ENCODE measurements at regions not wholly inside any gene's neighbourhood (a gene's known extent, or its start where the extent isn't known, plus 50 kb on each side); places are given as distances from the start of the nearest gene placed in this dataset.
"Not testable (repeated sequence)": the region's sequence is repeated elsewhere in the genome, so short reads cannot be mapped to it uniquely, and the experiment has no call there.

DNA sequence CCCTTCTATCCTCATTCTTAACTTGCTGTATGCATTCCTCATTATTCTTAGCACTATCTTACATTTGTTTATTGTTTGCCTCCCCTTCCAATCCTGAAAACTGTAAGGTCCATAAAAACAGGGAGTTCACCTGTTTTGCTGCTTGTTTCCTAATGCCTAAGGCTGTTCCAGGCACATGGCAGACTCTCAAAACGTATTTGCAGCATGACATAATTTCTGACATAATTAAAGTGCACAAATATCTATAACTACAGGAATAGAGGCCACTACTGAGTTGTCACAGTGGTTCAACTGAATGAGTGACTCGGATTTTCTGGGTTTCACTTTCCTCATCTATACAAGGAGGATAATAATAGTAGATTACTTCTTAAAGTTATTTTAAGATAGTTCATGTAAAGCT is 83.0 kb downstream of the HFE start:
- in situ Hi-C loops (cut with HindIII; ENCODE audit: low pct_unique_long_range_greater_than_20kb, low sequenced_read_pairs): no loop called here
- no peak for DNase-seq (ENCODE audit: low read depth, low spot score)

DNA sequence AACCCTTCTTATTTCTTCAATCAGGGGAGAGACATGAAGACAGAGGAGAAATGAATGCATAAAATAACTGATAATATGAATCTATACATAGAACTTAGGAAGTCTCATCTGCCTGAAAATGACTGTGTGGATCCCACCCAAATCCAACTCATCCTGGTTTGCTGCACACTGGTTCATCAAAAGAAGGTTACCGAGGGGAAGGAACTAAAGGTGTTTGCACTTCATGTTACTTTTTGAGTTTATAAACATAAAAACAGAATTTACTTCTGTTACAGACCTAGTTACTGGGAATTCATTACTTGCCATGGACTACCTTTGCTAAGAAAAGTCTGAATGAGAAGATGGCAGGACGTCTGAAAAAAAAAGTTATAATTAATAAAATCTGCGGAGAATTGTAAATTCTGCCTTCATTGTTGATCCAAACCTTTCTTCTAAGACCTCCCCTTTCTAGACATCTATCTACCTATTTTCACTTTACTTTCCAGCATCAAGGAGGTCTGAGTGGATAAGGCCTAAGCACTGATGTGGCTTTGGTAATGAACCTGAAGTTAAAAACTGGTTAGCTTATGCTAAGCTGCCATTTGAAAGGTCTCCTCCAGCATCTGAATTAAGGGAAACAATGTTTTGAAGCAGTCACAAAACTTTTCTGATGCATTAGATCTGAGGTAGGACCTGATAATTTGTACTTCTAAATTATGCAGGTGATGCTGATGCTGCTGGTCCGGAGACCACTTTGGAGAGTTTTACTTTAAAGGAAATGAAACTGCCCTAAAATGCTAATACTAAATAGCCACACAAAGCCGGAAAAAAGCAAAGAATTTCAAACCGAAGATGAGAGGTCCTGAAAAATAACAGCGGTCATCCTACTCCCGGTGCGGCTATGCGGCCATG is 84.0 kb downstream of the HFE start:
- DNase-seq (ENCODE audit: low read depth, low spot score): no peak
- in situ Hi-C loops (cut with HindIII; ENCODE audit: low pct_unique_long_range_greater_than_20kb, low sequenced_read_pairs): no loop called here

DNA sequence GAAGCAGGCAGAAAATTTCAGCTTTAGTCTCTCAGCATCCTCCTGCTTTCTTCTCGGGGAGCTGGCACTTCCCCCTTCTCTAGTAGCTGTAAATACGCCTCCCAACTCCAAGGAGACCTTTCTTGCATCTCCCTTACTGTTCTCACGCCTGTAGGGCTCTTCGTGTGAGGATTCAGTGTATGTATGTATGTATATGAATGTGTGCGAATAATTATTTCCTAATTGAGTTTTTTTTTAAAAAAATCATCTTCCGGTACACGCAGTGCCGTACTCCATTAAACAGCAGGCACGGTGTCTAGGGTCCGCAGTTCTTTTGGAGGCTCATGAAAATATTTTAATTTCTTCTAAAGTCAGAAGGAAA is 85.4 kb downstream of the HFE start:
- in situ Hi-C loops (cut with HindIII; ENCODE audit: low pct_unique_long_range_greater_than_20kb, low sequenced_read_pairs): no loop called here
- peak; percentile 64 for DNase-seq (ENCODE audit: low read depth, low spot score)

DNA sequence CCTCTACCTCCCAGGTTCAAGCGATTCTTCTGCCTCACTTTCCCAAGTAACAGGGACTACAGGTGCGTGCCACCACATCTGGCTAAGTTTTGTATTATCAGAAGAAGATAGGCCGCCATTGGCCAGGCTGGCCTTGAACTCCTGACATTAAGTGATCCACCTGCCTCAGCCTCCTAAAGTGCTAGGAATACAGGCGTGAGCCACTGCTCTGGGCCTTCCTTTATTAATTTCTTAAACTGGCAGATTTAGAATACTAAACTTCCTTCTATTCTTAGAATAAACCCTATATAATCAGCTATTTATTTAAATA is 86.6 kb downstream of the HFE start:
- in situ Hi-C loops (cut with HindIII; ENCODE audit: low pct_unique_long_range_greater_than_20kb, low sequenced_read_pairs): no loop called here
- DNase-seq (ENCODE audit: low read depth, low spot score): no peak

DNA sequence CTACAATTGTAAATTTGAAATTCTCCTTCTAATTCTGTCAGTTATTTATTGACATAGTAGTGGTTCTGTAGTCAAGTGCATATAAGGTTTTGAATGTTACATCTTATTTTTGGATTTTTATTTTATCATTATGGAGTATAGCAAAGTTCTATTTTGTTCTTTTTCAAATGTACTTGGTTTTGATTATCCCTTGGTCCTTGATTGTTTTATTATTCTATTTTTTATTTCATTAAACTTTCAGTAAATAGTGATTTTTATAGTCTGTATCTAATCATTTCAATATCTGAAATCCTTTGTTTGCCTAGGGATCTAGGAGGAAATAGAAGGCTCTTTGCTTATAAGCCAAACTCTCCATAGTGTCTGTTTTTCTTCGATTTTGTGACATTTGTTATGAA is 87.8 kb downstream of the HFE start:
- no peak for DNase-seq (ENCODE audit: low read depth, low spot score)
- in situ Hi-C loops (cut with HindIII; ENCODE audit: low pct_unique_long_range_greater_than_20kb, low sequenced_read_pairs): no loop called here

DNA sequence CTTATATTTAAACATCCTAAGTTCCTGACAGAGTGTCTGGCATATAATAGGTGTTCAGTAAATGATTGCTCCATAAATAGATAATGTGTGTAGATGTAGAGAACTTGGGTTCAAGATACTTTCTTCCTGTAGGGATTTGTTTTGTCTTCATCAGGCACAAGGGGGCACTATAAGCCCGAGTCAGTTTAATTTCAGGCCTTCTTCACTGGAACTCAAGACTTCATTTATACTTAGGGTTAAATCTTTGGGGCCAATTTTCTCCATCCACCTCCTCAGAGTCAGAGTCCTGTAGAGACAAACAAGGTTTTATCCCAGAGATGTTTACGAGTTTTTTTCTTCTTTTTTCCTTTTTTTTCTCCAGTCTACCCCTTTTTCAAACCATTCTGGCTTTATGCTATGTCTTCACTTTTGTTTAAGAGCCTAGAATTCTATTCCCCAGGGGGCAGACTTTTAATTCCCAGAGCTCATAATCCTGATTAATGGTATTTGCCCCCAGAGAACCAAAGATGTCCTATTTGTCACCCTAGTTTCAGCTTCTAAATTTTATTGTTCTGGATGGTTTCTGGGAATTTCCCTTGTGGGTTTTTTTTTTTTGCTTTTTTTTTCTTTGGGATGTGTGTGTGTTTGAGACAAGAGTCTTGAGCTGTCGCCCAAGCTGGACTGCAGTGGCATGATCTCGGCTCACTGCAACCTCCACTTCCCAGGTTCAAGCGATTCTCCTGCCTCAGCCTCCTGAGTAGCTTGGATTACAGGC is 88.4 kb downstream of the HFE start:
- in situ Hi-C loops (cut with HindIII; ENCODE audit: low pct_unique_long_range_greater_than_20kb, low sequenced_read_pairs): no loop called here
- DNase-seq (ENCODE audit: low read depth, low spot score): peak; percentile 93

DNA sequence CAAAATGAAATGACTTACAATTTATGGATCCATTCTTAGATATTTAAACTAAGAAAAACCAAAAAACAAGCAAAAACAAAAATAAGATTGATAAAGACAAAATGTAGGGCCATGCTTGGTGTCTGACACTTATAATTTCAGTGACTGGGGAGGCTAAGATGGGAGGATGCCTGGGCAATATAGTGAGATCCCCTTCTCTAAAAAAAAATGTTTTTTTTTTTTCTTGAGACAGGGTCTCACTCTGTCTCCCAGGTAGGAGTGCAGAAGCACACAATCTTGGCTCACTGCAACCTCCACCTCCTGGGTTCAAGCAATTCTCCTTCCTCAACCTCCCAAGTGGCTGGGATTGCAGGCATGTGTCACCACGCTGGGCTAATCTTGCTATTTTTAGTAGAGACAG is 92.4 kb downstream of the HFE start:
- in situ Hi-C loops (cut with HindIII; ENCODE audit: low pct_unique_long_range_greater_than_20kb, low sequenced_read_pairs): no loop called here

DNA sequence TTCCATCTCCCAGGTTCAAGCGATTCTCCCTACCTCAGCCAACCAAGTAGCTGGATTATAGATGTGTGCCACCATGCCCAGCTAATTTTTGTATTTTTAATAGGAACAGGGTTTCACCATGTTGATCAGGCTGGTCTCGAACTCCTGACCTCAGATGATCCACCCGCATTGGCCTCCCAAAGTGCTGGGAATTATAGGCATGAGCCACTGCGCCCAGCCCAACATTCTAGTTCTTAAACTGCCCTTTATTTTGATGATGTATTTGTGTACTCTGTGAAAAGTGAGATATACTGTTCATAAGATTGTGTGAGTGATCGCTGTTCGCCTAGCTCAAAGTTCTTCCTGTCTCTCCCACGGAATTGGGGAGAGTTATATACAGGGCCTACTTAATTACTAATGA is 93.1 kb downstream of the HFE start:
- no peak for DNase-seq (ENCODE audit: low read depth, low spot score)
- in situ Hi-C loops (cut with HindIII; ENCODE audit: low pct_unique_long_range_greater_than_20kb, low sequenced_read_pairs): no loop called here

More for the DNA sequence above, 92.4 kb downstream of the HFE start:
- DNase-seq (ENCODE audit: low read depth, low spot score): no peak

DNA sequence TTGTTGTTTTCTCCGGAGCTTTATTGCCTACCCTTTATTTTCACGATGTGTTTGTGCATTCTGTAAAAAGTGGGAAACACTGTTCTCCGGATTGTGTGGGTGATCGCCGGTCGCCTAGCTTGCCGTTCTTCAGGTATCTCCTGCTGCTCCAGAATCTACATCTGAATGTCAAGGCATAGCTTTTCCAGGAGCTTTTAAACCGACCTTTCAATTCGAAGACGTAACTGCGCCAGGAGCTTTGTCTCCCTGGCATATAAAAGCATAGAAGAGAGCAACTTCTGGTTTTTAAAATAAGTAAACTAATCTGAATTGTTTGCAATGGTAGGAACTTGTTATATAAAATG is 96.0 kb downstream of the HFE start:
- in situ Hi-C loops (cut with HindIII; ENCODE audit: low pct_unique_long_range_greater_than_20kb, low sequenced_read_pairs): no loop called here
- DNase-seq (ENCODE audit: low read depth, low spot score): no peak

DNA sequence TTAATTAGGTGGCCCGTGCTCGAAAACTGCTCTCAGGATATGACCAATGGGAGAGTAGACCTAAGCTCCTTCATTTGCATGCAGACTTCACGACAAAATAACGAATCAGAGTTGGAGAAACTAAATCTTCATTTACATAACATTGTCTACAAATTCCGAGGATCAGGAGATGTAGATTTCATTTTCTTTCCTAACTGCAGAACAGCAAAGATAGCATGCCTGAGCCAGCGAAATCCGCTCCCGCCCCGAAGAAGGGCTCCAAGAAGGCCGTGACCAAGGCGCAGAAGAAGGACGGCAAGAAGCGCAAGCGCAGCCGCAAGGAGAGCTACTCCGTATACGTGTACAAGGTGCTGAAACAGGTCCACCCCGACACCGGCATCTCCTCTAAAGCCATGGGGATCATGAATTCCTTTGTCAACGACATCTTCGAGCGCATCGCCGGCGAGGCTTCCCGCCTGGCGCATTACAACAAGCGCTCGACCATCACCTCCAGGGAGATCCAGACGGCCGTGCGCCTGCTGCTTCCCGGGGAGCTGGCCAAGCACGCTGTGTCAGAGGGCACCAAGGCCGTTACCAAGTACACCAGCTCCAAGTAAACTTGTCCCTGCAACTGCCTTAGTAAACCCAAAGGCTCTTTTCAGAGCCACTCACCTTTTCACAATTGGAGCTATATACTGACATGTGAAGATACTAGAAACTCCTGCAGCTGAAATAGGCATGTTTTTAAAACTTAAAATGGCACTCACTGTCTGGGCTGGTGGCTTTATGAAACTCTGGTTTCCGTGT is 96.5 kb downstream of the HFE start:
- DNase-seq (ENCODE audit: low read depth, low spot score): peak; percentile 64
- in situ Hi-C loops (cut with HindIII; ENCODE audit: low pct_unique_long_range_greater_than_20kb, low sequenced_read_pairs): no loop called here

DNA sequence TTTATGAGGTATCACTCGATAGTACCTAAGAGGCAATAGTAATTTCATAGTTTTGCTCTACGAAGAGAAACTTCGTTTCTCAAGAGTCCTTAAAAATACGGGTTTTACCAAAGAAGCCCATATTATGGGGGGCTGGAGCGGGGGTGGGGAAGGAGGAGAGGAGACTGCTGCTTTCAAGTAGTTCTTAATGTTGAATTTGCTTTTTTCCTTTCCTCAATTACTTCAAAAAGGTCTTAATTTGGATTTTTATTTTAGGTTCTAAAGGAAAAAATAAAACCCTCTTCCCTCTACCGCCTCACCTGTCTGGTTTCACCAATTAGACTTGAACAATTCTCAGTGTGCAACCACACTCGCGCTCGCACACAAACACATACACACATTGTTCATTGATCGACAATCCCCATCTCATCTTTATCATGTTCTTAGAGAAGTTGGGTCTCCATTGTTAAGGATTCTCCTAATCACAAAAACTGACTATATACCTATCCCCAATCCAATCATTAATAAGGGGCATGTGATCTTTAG is 97.2 kb downstream of the HFE start:
- no peak for DNase-seq (ENCODE audit: low read depth, low spot score)
- in situ Hi-C loops (cut with HindIII; ENCODE audit: low pct_unique_long_range_greater_than_20kb, low sequenced_read_pairs): no loop called here

DNA sequence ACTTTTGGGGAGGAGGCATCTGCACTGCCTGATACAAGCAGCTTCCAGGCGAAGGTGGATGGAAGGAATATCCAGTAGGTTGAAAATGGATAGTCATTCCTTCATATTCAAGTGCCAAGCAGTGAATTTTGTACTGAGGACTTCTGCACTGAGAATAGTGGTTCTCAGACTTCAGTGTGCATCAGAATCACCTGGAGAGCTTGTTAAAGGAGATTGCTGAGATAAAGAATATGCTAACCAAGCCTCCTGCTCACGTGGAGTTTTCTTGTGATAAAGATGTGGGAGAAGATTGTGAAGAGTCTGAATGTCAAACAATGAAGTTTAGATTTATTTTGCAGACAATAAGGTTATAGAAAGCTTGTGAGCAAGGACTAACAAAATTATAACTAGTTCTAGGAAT is 97.8 kb downstream of the HFE start:
- in situ Hi-C loops (cut with HindIII; ENCODE audit: low pct_unique_long_range_greater_than_20kb, low sequenced_read_pairs): no loop called here
- DNase-seq (ENCODE audit: low read depth, low spot score): no peak

DNA sequence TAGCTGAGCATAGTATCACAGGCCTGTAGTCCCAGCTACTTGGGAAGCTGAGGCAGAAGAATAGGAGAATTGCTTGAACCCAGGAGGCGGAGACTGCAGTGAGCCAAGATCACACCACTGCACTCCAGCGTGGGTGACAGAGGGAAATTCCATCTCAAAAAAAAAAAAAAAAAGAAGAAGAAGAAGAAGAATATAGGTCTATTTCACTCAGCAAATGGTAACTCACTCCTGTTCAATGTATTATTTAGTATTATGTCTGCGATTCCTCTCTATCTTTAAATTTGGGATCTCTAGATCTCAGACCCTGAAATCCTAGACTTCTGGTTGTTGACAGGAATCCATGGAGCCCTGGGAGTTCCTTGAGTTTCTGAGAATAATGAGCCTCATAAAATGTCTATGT is 98.6 kb downstream of the HFE start:
- in situ Hi-C loops (cut with HindIII; ENCODE audit: low pct_unique_long_range_greater_than_20kb, low sequenced_read_pairs): no loop called here
- DNase-seq (ENCODE audit: low read depth, low spot score): no peak

DNA sequence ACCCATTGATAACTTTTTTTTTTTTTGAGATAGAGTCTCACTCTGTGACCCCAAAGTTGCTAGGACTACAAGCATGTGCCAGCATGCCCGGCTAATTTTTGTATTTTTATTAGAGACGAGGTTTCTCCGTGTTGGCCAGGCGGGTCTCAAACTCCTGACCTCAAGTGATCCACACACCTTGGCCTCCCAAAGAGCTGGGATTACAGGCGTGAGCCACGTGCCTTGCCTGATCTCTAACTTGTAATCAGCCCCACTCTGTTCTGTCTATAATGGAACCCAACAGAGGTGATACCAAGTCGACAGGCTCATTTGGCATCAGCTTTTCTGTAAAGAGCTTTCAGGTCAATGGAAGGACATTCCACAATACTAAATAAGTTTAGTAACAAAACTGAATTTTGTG is 99.4 kb downstream of the HFE start:
- in situ Hi-C loops (cut with HindIII; ENCODE audit: low pct_unique_long_range_greater_than_20kb, low sequenced_read_pairs): no loop called here
- DNase-seq (ENCODE audit: low read depth, low spot score): no peak

DNA sequence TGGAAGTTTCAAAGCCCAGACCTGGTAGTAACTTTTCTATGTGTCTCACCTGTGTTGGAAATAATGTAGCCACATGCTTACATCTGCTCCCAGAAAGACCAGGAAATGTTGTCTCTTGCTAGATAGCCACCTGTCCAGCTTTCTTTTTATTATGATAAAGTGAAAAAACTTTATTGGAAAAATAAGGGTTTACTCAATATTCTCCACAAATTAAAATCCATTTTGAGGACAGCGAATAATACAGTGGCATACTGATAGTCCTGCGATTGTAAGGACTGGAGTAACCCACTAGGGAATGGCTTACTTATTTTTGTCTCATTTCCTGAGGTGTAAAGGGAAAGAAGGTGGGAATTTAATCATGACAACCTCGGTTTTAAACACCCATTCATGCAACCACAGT is 100.1 kb downstream of the HFE start:
- in situ Hi-C loops (cut with HindIII; ENCODE audit: low pct_unique_long_range_greater_than_20kb, low sequenced_read_pairs): no loop called here
- no peak for DNase-seq (ENCODE audit: low read depth, low spot score)

DNA sequence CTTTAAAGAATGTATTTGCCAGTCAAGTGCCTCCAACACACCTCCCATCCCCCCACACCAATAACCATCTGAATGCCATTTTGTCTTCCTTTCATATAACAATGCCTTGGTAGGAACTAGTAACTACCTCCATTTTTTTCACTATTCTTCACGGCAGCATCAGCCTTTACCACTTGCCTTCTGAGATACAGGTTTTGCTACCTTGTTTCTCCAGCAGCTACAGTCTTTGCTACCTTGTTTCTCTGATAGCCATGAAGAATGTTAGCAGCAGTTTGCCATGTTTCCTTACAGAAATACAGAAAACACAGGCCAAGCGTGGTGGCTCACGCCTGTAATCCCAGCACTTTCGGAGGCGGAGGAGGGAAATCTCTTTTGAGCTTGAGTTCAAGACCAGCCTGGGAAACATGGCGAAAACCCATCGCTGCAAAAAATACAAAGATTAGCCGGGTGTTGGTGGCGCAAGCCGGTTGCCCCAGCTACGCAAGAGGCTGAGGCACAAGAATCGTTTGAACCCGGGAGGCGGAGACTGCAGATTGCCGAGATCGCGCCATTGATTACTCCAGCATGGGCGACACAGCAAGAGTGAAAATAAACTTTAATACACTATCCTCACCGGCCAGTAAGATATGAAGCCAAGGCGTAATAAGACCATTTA is 100.9 kb downstream of the HFE start:
- peak; percentile 65 for DNase-seq (ENCODE audit: low read depth, low spot score)
- in situ Hi-C loops (cut with HindIII; ENCODE audit: low pct_unique_long_range_greater_than_20kb, low sequenced_read_pairs): no loop called here

DNA sequence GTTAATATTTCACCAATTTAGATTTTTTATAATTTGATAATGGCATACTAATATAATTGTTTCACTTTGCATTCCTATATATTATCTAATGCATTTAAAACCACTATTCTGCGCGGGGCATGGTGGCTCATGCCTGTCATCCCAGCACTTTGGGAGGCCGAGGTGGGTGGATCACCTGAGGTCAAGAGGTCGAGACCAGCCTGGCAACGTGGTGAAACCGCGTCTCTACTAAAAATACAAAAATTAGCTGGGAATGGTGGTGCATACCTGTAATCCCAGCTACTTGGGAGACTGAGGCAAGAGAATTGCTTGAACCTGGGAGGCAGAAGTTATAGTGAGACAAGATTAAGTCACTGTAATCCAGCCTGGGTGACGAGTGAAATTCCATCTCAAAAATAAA is 104.3 kb downstream of the HFE start:
- in situ Hi-C loops (cut with HindIII; ENCODE audit: low pct_unique_long_range_greater_than_20kb, low sequenced_read_pairs); DNase-seq (ENCODE audit: low read depth, low spot score): not testable (repeated sequence)

Data from SK-MEL-5 (cell line).